HCT116 (cell line): ENCODE measurements at regions not wholly inside any gene's neighbourhood (a gene's known extent, or its start where the extent isn't known, plus 50 kb on each side); places are given as distances from the start of the nearest gene placed in this dataset.

Experiments used
- ATAC-seq: fragments of 200-7000 bp; cut with Tn5 transposase; 2 replicates; pipeline ENCODE4 v1.9.1; 2020; ENCODE audit warnings: mild to moderate bottlenecking, moderate library complexity
- BruUV-seq: library from RNA; stranded (reverse); fragments of 400-500 nt; replicated peaks from 2 replicates; lab custom pipeline; 2021; lab: Mats Ljungman, UMichigan
- CTCF ChIA-PET: fragments of 300-600 bp; sonication (Branson Sonifier 250); formaldehyde crosslinking; loops from one replicate; lab custom pipeline; 2021; ENCODE audit warnings: antibody characterized with exemption; lab: Charles Lee
- POLR2A ChIA-PET: fragments of 300-600, 350-600 bp; sonication (Branson Sonifier 250); formaldehyde crosslinking; loops from one replicate; lab custom pipeline; 2021; ENCODE audit warnings: antibody characterized with exemption; lab: Charles Lee
- RAD21 ChIA-PET, 2 experiments: fragments of 300-600 bp; sonication (Branson Sonifier 250); formaldehyde crosslinking; loops; one replicate each; lab custom pipeline; 2023; ENCODE audit warnings: low total read pairs in 2 of 2; ENCODE audit not compliant: uncharacterized antibody in 2 of 2, unreplicated experiment in 2 of 2, low non-redundant PET in 1 of 2; lab: Charles Lee
- DNase-seq: peaks from one replicate; pipeline ENCODE4 v3.0.0-alpha.2; 2010; ENCODE audit warnings: low read depth, low spot score
- H2AFZ ChIP-seq: fragments of 200-600 bp; shearing (Covaris generic), sonication (generic); 2 replicates; pipeline ENCODE4 v1.6.1; 2017; ENCODE audit warnings: low read depth, mixed run types, mixed read lengths, antibody characterized with exemption, low read length; ENCODE audit not compliant: poor library complexity, severe bottlenecking
- H3K27ac ChIP-seq: 2 replicates; pipeline ENCODE4 v1.5.1; 2012; ENCODE audit warnings: low read depth, low read length
- H3K27me3 ChIP-seq: fragments of 200-600 bp; sonication (generic); 2 replicates; pipeline ENCODE4 v1.6.1; 2016; ENCODE audit warnings: mixed run types, low read length, mixed read lengths; ENCODE audit not compliant: insufficient read depth
- H3K36me3 ChIP-seq, 2 experiments: fragments of 200-500 bp in 1 of 2; fragments of 200-600 bp in 1 of 2; sonication (Bioruptor generic) in 1 of 2; sonication (generic) in 1 of 2; 2 replicates each; pipeline versions ENCODE4 v1.5.1 to v1.6.1; 2014 to 2016; ENCODE audit warnings: low read length in 2 of 2, inconsistent platforms in 1 of 2, mixed read lengths in 1 of 2, mixed run types in 1 of 2; ENCODE audit not compliant: insufficient read depth in 2 of 2, control insufficient read depth in 1 of 2
- H3K4me1 ChIP-seq, 2 experiments: fragments of 200-600 bp in 1 of 2; sonication (generic) in 1 of 2; 2 replicates each; pipeline versions ENCODE4 v1.5.1 to v1.6.1; 2012 to 2017; ENCODE audit warnings: low read length in 2 of 2, inconsistent platforms in 1 of 2, mild to moderate bottlenecking in 1 of 2, mixed read lengths in 1 of 2, mixed run types in 1 of 2, moderate library complexity in 1 of 2; ENCODE audit not compliant: insufficient read depth in 2 of 2, control insufficient read depth in 1 of 2
- H3K4me2 ChIP-seq: fragments of 200-600 bp; sonication (generic); 2 replicates; pipeline ENCODE4 v1.6.1; 2017; ENCODE audit warnings: mixed run types, low read length, mixed read lengths
- H3K4me3 ChIP-seq, 2 experiments: fragments of 200-600 bp in 1 of 2; sonication (generic) in 1 of 2; replicated peaks in 1 of 2; 2 replicates each; pipeline ENCODE4 v1.5.1; 2011 to 2016; ENCODE audit warnings: low read length in 2 of 2, control low read depth in 1 of 2, low read depth in 1 of 2, mild to moderate bottlenecking in 1 of 2, mixed read lengths in 1 of 2, mixed run types in 1 of 2
- H3K79me2 ChIP-seq: fragments of 200-600 bp; sonication (generic); 2 replicates; pipeline ENCODE4 v1.6.1; 2017; ENCODE audit warnings: mild to moderate bottlenecking, mixed run types, low read length, moderate library complexity, mixed read lengths; ENCODE audit not compliant: insufficient read depth
- H3K9ac ChIP-seq: fragments of 200-600 bp; sonication (generic); 2 replicates; pipeline ENCODE4 v1.6.1; 2016; ENCODE audit warnings: low read length, mixed read lengths
- H3K9me2 ChIP-seq: fragments of 200-600 bp; sonication (generic), shearing (Covaris generic); 2 replicates; pipeline ENCODE4 v1.6.1; 2017; ENCODE audit warnings: mixed run types, mild to moderate bottlenecking, moderate library complexity; ENCODE audit not compliant: insufficient read depth
- H3K9me3 ChIP-seq, 2 experiments: fragments of 200-500 bp in 1 of 2; fragments of 200-600 bp in 1 of 2; sonication (Bioruptor generic) in 1 of 2; sonication (generic) in 1 of 2; 2 replicates each; pipeline ENCODE4 v1.6.1; 2014 to 2017; ENCODE audit warnings: low read length in 2 of 2, mixed read lengths in 2 of 2, inconsistent platforms in 1 of 2, low read depth in 1 of 2, mild to moderate bottlenecking in 1 of 2, mixed run types in 1 of 2, moderate library complexity in 1 of 2; ENCODE audit not compliant: control insufficient read depth in 1 of 2, insufficient read depth in 1 of 2
- H4K20me1 ChIP-seq: fragments of 200-600 bp; sonication (generic), shearing (Covaris generic); 2 replicates; pipeline ENCODE4 v1.6.1; 2017; ENCODE audit warnings: mixed run types, mild to moderate bottlenecking, moderate library complexity; ENCODE audit not compliant: insufficient read depth
- ATF3 ChIP-seq: IDR thresholded peaks from 2 replicates; pipeline ENCODE4 v1.6.1; 2012
- CEBPB ChIP-seq: IDR thresholded peaks from 2 replicates; pipeline ENCODE4 v1.6.1; 2012; ENCODE audit warnings: low read depth
- CTCF ChIP-seq, 3 experiments: fragments of 200-600 bp in 1 of 3; sonication (generic) in 1 of 3; IDR thresholded peaks in 2 of 3; conservative IDR thresholded peaks in 1 of 3; 2 replicates each; pipeline ENCODE4 v1.5.1; 2012 to 2017; ENCODE audit warnings: low read depth in 2 of 3, low read length in 2 of 3, antibody characterized with exemption in 1 of 3, borderline replicate concordance in 1 of 3, control low read depth in 1 of 3, mild to moderate bottlenecking in 1 of 3, mixed read lengths in 1 of 3, mixed run types in 1 of 3, moderate library complexity in 1 of 3; ENCODE audit not compliant: insufficient read depth in 1 of 3
- EGR1 ChIP-seq: IDR thresholded peaks from 2 replicates; pipeline ENCODE4 v1.6.1; 2012; ENCODE audit warnings: low read depth
- MAX ChIP-seq: IDR thresholded peaks from 2 replicates; pipeline ENCODE4 v1.6.1; 2012
- RAD21 ChIP-seq: IDR thresholded peaks from 2 replicates; pipeline ENCODE4 v1.6.1; 2012; ENCODE audit warnings: low read depth, mild to moderate bottlenecking
- SIN3A ChIP-seq: IDR thresholded peaks from 2 replicates; pipeline ENCODE4 v1.6.1; 2012; ENCODE audit warnings: low read depth
- SRF ChIP-seq: IDR thresholded peaks from 2 replicates; pipeline ENCODE4 v1.6.1; 2012; ENCODE audit warnings: low read depth
- TCF7L2 ChIP-seq: IDR thresholded peaks from 2 replicates; pipeline ENCODE4 v1.7.0; 2011; ENCODE audit warnings: borderline replicate concordance, inconsistent platforms; ENCODE audit not compliant: insufficient read depth, insufficient read length; ENCODE audit errors: extremely low read depth
- YY1 ChIP-seq: IDR thresholded peaks from 2 replicates; pipeline ENCODE4 v1.6.1; 2011; ENCODE audit warnings: low read length, low read depth, moderate library complexity, mild to moderate bottlenecking; ENCODE audit not compliant: insufficient replicate concordance; ENCODE audit errors: extremely low read depth
- ZNF274 ChIP-seq: fragments of 200-500 bp; sonication (Bioruptor generic); IDR thresholded peaks from 2 replicates; pipeline ENCODE4 v1.6.1; 2014; ENCODE audit warnings: mild to moderate bottlenecking, low read depth, low read length, inconsistent platforms
- intact Hi-C: fragments of 100-400 bp; cut with micrococcal nuclease; formaldehyde crosslinking; loops from 2 replicates; pipeline ENCODE4 v1.10.0; 2022

GRCh38 chr1:209434631-209435217 lies 148.8 kb upstream of the CAMK1G start:
- POLR2A ChIA-PET, result no interaction called here
- H2AFZ ChIP-seq, result no peak overlapping the region
- H3K27me3 ChIP-seq, result no peaks in the 10 kb centered on the region
- no peaks in the 10 kb centered on the region for H3K79me2 ChIP-seq
- RAD21 ChIA-PET, result no interaction called here
- DNase-seq (no peak), ATAC-seq (no peak)
- no peaks in the 10 kb centered on the region for H3K36me3 ChIP-seq
- H3K4me3 ChIP-seq, result no peak overlapping the region
- no peak overlapping the region for H3K27ac ChIP-seq
- H3K9me3 ChIP-seq, result no peaks in the 10 kb centered on the region
- BruUV-seq, result no TSS peak
- no peaks in the 10 kb centered on the region for H3K4me1 ChIP-seq
- H4K20me1 ChIP-seq, result no peaks in the 10 kb centered on the region
- H3K9me2 ChIP-seq, result no peaks in the 10 kb centered on the region
- H3K9ac ChIP-seq, result no peak overlapping the region
- TF ChIP-seq MAX (no peak), ZNF274 (no peak), CEBPB (no peak), ATF3 (no peak), SIN3A (no peak), YY1 (no peak), EGR1 (no peak)
- H3K4me2 ChIP-seq, result no peak overlapping the region
- CTCF ChIA-PET, result interaction anchor here (1.6 kb wide), 1 partner anchor 186 kb away, joined by 4 read pairs; no protein-coding TSS in a partner anchor
- intact Hi-C loops, result loop anchor here (1.0 to 5.0 kb wide), 2 partner anchors 187 to 231 kb away; no protein-coding TSS in a partner anchor

GRCh38 chr1:209435654-209436566 lies 147.6 kb upstream of the CAMK1G start:
- ChIA-PET POLR2A (no interaction called here), CTCF (no interaction called here), RAD21 (no interaction called here)
- Histone ChIP-seq H3K79me2 (no peaks in the 10 kb centered on the region), H3K9me2 (no peaks in the 10 kb centered on the region), H3K4me1 (no peaks in the 10 kb centered on the region), H3K27me3 (no peaks in the 10 kb centered on the region), H2AFZ (peak overlapping the region; percentile 58), H3K9me3 (no peaks in the 10 kb centered on the region), H3K4me2 (no peak overlapping the region), H3K27ac (no peak overlapping the region), H3K36me3 (no peaks in the 10 kb centered on the region), H3K4me3 (no peak overlapping the region), H4K20me1 (no peaks in the 10 kb centered on the region), H3K9ac (no peak overlapping the region)
- BruUV-seq, result no TSS peak
- intact Hi-C loops, result loop anchor here (1.0 to 5.0 kb wide), 2 partner anchors 189 to 233 kb away; no protein-coding TSS in a partner anchor
- no peak for TF ChIP-seq TCF7L2
- no peak for TF ChIP-seq SRF
- TF ChIP-seq CTCF (IDR thresholded peaks at IDR 0.05 in 2 of 3, conservative IDR thresholded peaks at IDR 0.05 in 1 of 3; ENCODE audit: borderline replicate concordance in 1 of 3, insufficient read depth in 1 of 3, low read depth in 2 of 3, low read length in 2 of 3), result peak; percentile 76 to 91 (median 88)
- TF ChIP-seq YY1, result peak; percentile 73
- TF ChIP-seq SIN3A, result no peak
- no peak for TF ChIP-seq MAX
- TF ChIP-seq RAD21, result peak; percentile 96
- DNase-seq (peak; percentile 69), ATAC-seq (peak; percentile 99)
